ENCODE measurements at regions not wholly inside any gene's neighbourhood (a gene's known extent, or its start where the extent isn't known, plus 50 kb on each side); places are given as distances from the start of the nearest gene placed in this dataset.

- in situ Hi-C loops (cut with MboI), result no loop called here
- DNase-seq, result no peak
- no peaks in the 10 kb centered on the region for H3K9me3 ChIP-seq (ENCODE audit: low read depth)
- WGBS, 2 experiments (ENCODE audit: low coverage in 1 of 2, low lambda C conversion rate in 2 of 2, missing lambda C conversion rate in 2 of 2), result 21 to 23% methylated on average over 6 of the region's 6 CpGs
- no peaks in the 10 kb centered on the region for H3K27me3 ChIP-seq (replicated peaks; ENCODE audit: insufficient read depth)
- no peaks in the 10 kb centered on the region for H4K20me1 ChIP-seq (ENCODE audit: insufficient read depth)
- H3K9me2 ChIP-seq (ENCODE audit: insufficient read depth), result no peaks in the 10 kb centered on the region
- H2AFZ ChIP-seq, result no peak overlapping the region
- no peaks in the 10 kb centered on the region for H3F3A ChIP-seq (ENCODE audit: insufficient read depth)
- no peaks in the 10 kb centered on the region for H3K79me2 ChIP-seq (ENCODE audit: insufficient read depth)
- no peak overlapping the region for H3K4me3 ChIP-seq
- no peaks in the 10 kb centered on the region for H3K4me1 ChIP-seq (ENCODE audit: insufficient read depth)
- no peaks in the 10 kb centered on the region for H3K36me3 ChIP-seq (ENCODE audit: low read depth)
- TF ChIP-seq EZH2 (IDR thresholded peaks at IDR 0.05; ENCODE audit: insufficient read depth, poor library complexity, severe bottlenecking) (no peak), EZH2phosphoT487 (IDR thresholded peaks at IDR 0.05; ENCODE audit: insufficient read depth, low read depth) (no peak)
- H3K9ac ChIP-seq, result no peak overlapping the region
- no peak overlapping the region for H3K4me2 ChIP-seq (ENCODE audit: unreplicated experiment)
- H3K27ac ChIP-seq, result no peak overlapping the region
These were observed 754.6 kb upstream of the EEF2KMT start for GRCh38 chr16:5852151-5852550.

- Histone ChIP-seq H4K20me1 (ENCODE audit: insufficient read depth) (no peaks in the 10 kb centered on the region), H3K27ac (no peak overlapping the region), H3K4me1 (ENCODE audit: insufficient read depth) (no peaks in the 10 kb centered on the region), H3F3A (ENCODE audit: insufficient read depth) (no peaks in the 10 kb centered on the region), H3K4me3 (no peak overlapping the region), H3K9me2 (ENCODE audit: insufficient read depth) (no peaks in the 10 kb centered on the region), H3K36me3 (ENCODE audit: low read depth) (no peaks in the 10 kb centered on the region), H3K4me2 (ENCODE audit: unreplicated experiment) (no peak overlapping the region), H2AFZ (no peak overlapping the region), H3K79me2 (ENCODE audit: insufficient read depth) (no peaks in the 10 kb centered on the region), H3K9me3 (ENCODE audit: low read depth) (no peaks in the 10 kb centered on the region), H3K27me3 (replicated peaks; ENCODE audit: insufficient read depth) (no peaks in the 10 kb centered on the region), H3K9ac (no peak overlapping the region)
- TF ChIP-seq EZH2 (IDR thresholded peaks at IDR 0.05; ENCODE audit: insufficient read depth, poor library complexity, severe bottlenecking) (no peak), EZH2phosphoT487 (IDR thresholded peaks at IDR 0.05; ENCODE audit: insufficient read depth, low read depth) (no peak)
- 23 to 24% methylated on average over 13 of the region's 13 CpGs for WGBS, 2 experiments (ENCODE audit: low coverage in 1 of 2, low lambda C conversion rate in 2 of 2, missing lambda C conversion rate in 2 of 2)
- DNase-seq, result no peak
- in situ Hi-C loops (cut with MboI), result no loop called here
These were observed 753.9 kb upstream of the EEF2KMT start for GRCh38 chr16:5851393-5851982.

GRCh38 chr16:5850632-5851392 lies 753.2 kb upstream of the EEF2KMT start:
- H3K4me1 ChIP-seq (ENCODE audit: insufficient read depth), result no peaks in the 10 kb centered on the region
- H3F3A ChIP-seq (ENCODE audit: insufficient read depth), result no peaks in the 10 kb centered on the region
- in situ Hi-C loops (cut with MboI), result no loop called here
- H3K4me3 ChIP-seq, result no peak overlapping the region
- H3K27me3 ChIP-seq (replicated peaks; ENCODE audit: insufficient read depth), result no peaks in the 10 kb centered on the region
- H3K9ac ChIP-seq, result no peak overlapping the region
- 35 to 38% methylated on average over 16 of the region's 16 CpGs for WGBS, 2 experiments (ENCODE audit: low coverage in 1 of 2, low lambda C conversion rate in 2 of 2, missing lambda C conversion rate in 2 of 2)
- no peak overlapping the region for H2AFZ ChIP-seq
- DNase-seq, result no peak
- no peak overlapping the region for H3K4me2 ChIP-seq (ENCODE audit: unreplicated experiment)
- H4K20me1 ChIP-seq (ENCODE audit: insufficient read depth), result no peaks in the 10 kb centered on the region
- no peaks in the 10 kb centered on the region for H3K79me2 ChIP-seq (ENCODE audit: insufficient read depth)
- no peaks in the 10 kb centered on the region for H3K36me3 ChIP-seq (ENCODE audit: low read depth)
- no peaks in the 10 kb centered on the region for H3K9me3 ChIP-seq (ENCODE audit: low read depth)
- TF ChIP-seq EZH2phosphoT487 (IDR thresholded peaks at IDR 0.05; ENCODE audit: insufficient read depth, low read depth) (no peak), EZH2 (IDR thresholded peaks at IDR 0.05; ENCODE audit: insufficient read depth, poor library complexity, severe bottlenecking) (no peak)
- no peak overlapping the region for H3K27ac ChIP-seq
- no peaks in the 10 kb centered on the region for H3K9me2 ChIP-seq (ENCODE audit: insufficient read depth)

- H3K79me2 ChIP-seq (ENCODE audit: insufficient read depth), result no peaks in the 10 kb centered on the region
- no peak overlapping the region for H3K4me2 ChIP-seq (ENCODE audit: unreplicated experiment)
- no peaks in the 10 kb centered on the region for H3K27me3 ChIP-seq (replicated peaks; ENCODE audit: insufficient read depth)
- no peaks in the 10 kb centered on the region for H4K20me1 ChIP-seq (ENCODE audit: insufficient read depth)
- H3K4me1 ChIP-seq (ENCODE audit: insufficient read depth), result no peaks in the 10 kb centered on the region
- H3K27ac ChIP-seq, result no peak overlapping the region
- no peaks in the 10 kb centered on the region for H3K36me3 ChIP-seq (ENCODE audit: low read depth)
- H2AFZ ChIP-seq, result no peak overlapping the region
- no peaks in the 10 kb centered on the region for H3K9me2 ChIP-seq (ENCODE audit: insufficient read depth)
- no peak for TF ChIP-seq EZH2 (IDR thresholded peaks at IDR 0.05; ENCODE audit: insufficient read depth, poor library complexity, severe bottlenecking)
- TF ChIP-seq EZH2phosphoT487 (IDR thresholded peaks at IDR 0.05; ENCODE audit: insufficient read depth, low read depth), result no peak
- WGBS, 2 experiments (ENCODE audit: low coverage in 1 of 2, low lambda C conversion rate in 2 of 2, missing lambda C conversion rate in 2 of 2), result 4 to 9% methylated on average over 3 of the region's 3 CpGs
- H3K9me3 ChIP-seq (ENCODE audit: low read depth), result no peaks in the 10 kb centered on the region
- DNase-seq, result no peak
- in situ Hi-C loops (cut with MboI), result no loop called here
- H3K9ac ChIP-seq, result no peak overlapping the region
- no peak overlapping the region for H3K4me3 ChIP-seq
- H3F3A ChIP-seq (ENCODE audit: insufficient read depth), result no peaks in the 10 kb centered on the region
These were observed 747.5 kb upstream of the EEF2KMT start for GRCh38 chr16:5845046-5845445.

All from GM23248 (cell line).